ENCODE measurements at regions not wholly inside any gene's neighbourhood (a gene's known extent, or its start where the extent isn't known, plus 50 kb on each side); places are given as distances from the start of the nearest gene placed in this dataset.
A peak's percentile ranks its signal among the peaks of the same experiment; 100 is the strongest.

DNA sequence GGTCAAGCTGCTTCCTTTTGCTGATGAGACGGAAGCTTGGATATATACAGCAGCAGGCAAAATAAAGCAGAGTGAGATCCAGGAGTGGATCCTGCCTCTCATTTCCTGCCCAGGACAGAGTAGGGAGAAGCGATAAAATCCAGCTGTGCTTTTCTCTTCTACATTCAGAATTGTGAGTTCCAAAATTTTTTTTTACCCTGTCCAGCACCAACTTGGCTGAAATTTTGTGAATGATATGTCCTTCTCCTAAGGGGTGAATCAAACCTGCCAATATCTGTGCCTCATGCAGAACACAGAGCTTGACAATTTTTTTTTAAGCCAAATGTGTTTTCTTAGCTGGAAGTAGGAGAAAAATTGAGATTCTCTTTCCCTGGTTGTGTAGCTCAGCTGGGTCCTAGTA, 235.6 kb upstream of the CHD6 start:
- no peak for DNase-seq (ENCODE audit: insufficient read length, low spot score)
- TF ChIP-seq, protein P1, sequence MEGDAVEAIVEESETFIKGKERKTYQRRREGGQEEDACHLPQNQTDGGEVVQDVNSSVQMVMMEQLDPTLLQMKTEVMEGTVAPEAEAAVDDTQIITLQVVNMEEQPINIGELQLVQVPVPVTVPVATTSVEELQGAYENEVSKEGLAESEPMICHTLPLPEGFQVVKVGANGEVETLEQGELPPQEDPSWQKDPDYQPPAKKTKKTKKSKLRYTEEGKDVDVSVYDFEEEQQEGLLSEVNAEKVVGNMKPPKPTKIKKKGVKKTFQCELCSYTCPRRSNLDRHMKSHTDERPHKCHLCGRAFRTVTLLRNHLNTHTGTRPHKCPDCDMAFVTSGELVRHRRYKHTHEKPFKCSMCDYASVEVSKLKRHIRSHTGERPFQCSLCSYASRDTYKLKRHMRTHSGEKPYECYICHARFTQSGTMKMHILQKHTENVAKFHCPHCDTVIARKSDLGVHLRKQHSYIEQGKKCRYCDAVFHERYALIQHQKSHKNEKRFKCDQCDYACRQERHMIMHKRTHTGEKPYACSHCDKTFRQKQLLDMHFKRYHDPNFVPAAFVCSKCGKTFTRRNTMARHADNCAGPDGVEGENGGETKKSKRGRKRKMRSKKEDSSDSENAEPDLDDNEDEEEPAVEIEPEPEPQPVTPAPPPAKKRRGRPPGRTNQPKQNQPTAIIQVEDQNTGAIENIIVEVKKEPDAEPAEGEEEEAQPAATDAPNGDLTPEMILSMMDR (IDR thresholded peaks at IDR 0.05; ENCODE audit: insufficient read depth, missing control alignments) = no peak

DNA sequence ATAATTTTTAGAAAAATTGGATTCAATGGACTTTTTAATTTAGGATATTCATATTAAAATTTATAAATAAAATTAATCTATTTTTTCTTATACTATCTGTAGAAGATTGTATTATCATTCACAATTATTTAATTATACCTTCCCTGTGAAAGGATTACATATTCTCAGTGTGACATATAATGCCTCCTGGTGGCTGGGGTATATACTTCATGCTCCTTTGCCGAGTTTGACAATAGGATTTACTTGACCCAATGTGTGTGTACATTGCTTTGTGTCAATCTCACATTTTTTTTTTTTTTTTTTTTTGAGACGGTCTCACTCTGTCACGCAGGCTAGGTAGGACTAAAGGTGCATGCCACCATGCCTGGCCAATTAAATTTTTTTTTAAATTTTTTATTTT, 230.0 kb upstream of the CHD6 start:
- DNase-seq (ENCODE audit: insufficient read length, low spot score) = no peak
- no peak for FAIRE-seq
- TF ChIP-seq, protein P1 (IDR thresholded peaks at IDR 0.05; ENCODE audit: insufficient read depth, missing control alignments) = peak; percentile 17

More for the DNA sequence above, 235.6 kb upstream of the CHD6 start:
- no peak for FAIRE-seq

DNA sequence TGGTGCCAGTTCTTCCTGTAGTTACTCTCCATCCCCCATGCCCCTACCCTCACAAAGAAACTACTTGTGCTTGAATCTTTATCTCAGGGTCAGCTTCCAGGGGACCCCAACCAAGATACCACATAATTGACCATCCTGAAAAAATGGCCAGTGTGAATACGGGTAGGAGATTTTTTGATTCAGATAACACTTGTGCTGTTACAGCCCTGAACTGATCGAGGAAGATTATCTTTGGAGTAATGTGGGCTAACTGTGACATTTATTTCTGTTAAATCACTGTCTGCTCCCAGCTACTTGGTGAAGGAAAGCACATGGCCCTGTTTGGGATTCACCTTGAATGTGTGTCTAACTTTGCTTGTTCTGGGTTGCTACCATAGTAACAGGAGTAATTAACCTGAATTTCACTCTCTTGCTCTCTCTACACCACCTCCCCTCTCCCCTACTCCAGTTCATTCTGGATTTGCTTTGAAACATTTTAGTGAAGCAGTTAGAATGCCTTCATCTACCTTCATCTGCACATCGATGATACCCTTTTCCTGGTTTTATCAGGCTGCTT, 219.6 kb upstream of the CHD6 start:
- DNase-seq (ENCODE audit: insufficient read length, low spot score) (no peak), FAIRE-seq (no peak)
- TF ChIP-seq, protein P1 (IDR thresholded peaks at IDR 0.05; ENCODE audit: insufficient read depth, missing control alignments) = no peak

DNA sequence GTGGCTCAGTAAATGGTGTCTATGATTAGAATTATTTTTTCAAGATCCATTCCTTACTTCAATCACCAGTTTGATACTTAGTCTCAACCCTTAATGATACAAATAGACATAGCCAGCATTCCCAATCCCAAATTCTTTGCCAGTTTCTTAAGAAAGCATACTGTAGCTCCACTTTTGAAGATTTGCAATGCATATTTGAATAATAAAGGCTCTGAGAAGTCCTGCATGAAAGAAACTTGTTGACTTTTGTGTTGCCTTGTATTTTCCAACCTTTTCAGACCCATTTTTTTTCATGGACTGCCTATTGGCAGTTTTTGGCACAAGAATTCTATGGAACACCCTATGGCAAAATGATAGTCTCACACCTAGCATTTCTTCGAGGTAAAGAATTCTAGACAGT, 215.6 kb upstream of the CHD6 start:
- FAIRE-seq (no peak), DNase-seq (ENCODE audit: insufficient read length, low spot score) (no peak)
- TF ChIP-seq, protein P1 (IDR thresholded peaks at IDR 0.05; ENCODE audit: insufficient read depth, missing control alignments) = no peak

DNA sequence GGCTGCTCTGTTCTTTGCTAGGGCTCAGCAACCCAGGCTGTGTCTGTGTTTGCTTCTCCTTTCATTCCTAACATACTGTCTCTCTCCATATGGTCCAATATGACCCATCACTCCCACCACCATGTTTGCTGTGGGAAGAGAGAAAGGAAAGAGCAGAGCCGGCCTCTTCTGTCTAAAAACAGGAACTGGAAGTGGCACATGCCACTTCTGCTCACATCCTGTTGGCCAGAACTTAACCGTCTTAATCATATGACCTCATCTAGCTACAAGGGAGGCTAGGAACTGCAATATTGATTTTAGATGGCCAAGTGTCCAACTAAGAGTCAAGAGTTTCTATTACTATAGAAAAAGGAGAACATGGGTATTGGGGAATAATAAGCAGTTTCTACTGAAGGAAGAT, 212.5 kb upstream of the CHD6 start:
- DNase-seq (ENCODE audit: insufficient read length, low spot score) (no peak), FAIRE-seq (no peak)
- TF ChIP-seq, protein P1 (IDR thresholded peaks at IDR 0.05; ENCODE audit: insufficient read depth, missing control alignments) = no peak

DNA sequence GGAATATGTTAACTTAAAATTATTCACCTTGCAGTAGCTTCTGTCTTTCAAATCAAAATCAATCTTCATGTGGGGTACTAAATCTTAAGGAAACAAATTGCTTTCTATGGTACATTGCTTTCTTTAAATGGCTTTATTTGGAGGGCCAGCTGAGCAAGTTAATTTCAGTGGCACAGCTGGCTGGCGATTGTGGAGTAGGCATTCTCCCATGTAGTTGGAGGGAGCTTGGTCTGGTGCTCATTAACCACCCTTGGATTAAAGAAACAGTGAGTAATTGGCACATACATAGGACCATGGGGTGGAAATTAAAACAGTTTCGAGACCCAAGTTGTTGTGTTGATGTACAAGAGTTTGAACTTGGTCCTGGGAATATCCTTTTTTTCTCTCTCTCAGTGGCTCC, 201.3 kb upstream of the CHD6 start:
- TF ChIP-seq, protein P1 (IDR thresholded peaks at IDR 0.05; ENCODE audit: insufficient read depth, missing control alignments) = no peak
- FAIRE-seq = no peak
- DNase-seq (ENCODE audit: insufficient read length, low spot score) = no peak

DNA sequence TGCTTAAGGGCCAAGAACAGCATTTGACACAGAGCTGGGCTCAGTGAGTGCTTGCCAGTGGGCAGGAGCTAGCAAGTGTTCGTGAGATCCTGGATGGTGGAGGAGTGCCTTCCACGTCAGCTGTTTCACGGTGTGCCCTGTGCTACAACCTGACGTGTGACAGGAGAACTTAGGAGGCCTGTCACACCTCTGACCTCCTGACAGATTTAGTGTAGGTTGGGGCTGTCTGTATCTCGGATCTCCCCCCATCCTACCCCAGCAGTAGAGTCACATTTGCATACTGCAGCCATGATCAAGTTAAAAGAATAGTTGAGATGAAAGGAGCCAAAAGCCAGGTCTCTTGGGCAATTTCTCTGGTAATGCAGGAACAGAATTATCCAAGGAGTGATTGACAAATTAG, 200.8 kb upstream of the CHD6 start:
- DNase-seq (ENCODE audit: insufficient read length, low spot score) (no peak), FAIRE-seq (no peak)

More for the DNA sequence above, 200.8 kb upstream of the CHD6 start:
- TF ChIP-seq, protein P1 (IDR thresholded peaks at IDR 0.05; ENCODE audit: insufficient read depth, missing control alignments) = no peak
